ENCODE measurements at regions not wholly inside any gene's neighbourhood (a gene's known extent, or its start where the extent isn't known, plus 50 kb on each side); places are given as distances from the start of the nearest gene placed in this dataset.
A peak's percentile ranks its signal among the peaks of the same experiment; 100 is the strongest.

DNA sequence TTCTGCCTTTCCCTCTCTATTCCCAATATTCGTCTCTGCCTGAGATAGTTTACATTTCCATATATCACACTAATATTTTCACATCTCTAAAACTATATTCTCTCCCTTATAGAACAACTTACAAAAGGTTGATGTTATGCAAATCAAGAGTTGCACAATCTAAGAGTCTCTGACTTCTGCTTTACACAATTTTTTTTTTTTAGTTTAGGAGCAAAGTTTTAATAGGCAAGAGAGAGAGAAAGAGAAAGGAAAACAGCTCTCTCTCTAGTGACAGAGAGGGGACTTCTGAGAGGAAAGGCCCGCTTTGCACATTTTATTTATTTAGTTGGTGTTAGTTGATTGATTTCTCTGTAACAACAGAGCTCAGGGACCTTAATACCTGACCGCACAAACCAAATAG is 380.2 kb downstream of the TXNL1 start:
- DNase-seq (ENCODE audit: low read depth) (no peak), FAIRE-seq (no peak)
- TF ChIP-seq, protein P1, sequence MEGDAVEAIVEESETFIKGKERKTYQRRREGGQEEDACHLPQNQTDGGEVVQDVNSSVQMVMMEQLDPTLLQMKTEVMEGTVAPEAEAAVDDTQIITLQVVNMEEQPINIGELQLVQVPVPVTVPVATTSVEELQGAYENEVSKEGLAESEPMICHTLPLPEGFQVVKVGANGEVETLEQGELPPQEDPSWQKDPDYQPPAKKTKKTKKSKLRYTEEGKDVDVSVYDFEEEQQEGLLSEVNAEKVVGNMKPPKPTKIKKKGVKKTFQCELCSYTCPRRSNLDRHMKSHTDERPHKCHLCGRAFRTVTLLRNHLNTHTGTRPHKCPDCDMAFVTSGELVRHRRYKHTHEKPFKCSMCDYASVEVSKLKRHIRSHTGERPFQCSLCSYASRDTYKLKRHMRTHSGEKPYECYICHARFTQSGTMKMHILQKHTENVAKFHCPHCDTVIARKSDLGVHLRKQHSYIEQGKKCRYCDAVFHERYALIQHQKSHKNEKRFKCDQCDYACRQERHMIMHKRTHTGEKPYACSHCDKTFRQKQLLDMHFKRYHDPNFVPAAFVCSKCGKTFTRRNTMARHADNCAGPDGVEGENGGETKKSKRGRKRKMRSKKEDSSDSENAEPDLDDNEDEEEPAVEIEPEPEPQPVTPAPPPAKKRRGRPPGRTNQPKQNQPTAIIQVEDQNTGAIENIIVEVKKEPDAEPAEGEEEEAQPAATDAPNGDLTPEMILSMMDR (IDR thresholded peaks at IDR 0.05; ENCODE audit: insufficient read depth, low read length, severe bottlenecking): no peak
- no peak overlapping the region for H3K4me3 ChIP-seq (ENCODE audit: low read depth, low read length)
- H3K27me3 ChIP-seq (ENCODE audit: control insufficient read depth, insufficient read depth, low read length): no peaks in the 10 kb centered on the region
- no peaks in the 10 kb centered on the region for H3K36me3 ChIP-seq (ENCODE audit: control insufficient read depth, insufficient read depth, low read length)

DNA sequence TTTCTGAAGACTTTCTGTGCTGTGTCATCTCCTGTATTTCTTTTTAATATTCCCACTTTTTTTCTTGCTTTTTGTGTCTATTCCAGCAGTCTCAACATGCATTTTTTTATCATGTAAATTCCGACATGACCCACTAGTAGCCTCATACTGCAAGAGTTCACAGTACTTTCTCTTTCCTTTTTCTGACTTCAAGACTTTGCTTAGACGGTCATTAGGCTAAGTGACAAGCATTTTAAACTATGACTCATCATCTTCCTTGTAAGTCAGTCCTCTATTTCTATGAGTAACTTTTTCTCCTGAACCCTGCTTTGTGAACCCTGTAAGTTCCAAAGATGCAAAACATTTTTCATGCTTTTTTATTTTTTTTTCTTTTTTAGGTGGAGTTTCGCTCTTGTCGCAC is 381.2 kb downstream of the TXNL1 start:
- Histone ChIP-seq H3K4me3 (ENCODE audit: low read depth, low read length) (no peak overlapping the region), H3K36me3 (ENCODE audit: control insufficient read depth, insufficient read depth, low read length) (no peaks in the 10 kb centered on the region), H3K27me3 (ENCODE audit: control insufficient read depth, insufficient read depth, low read length) (no peaks in the 10 kb centered on the region)
- TF ChIP-seq, protein P1 (IDR thresholded peaks at IDR 0.05; ENCODE audit: insufficient read depth, low read length, severe bottlenecking): no peak
- no peak for FAIRE-seq
- DNase-seq (ENCODE audit: low read depth): peak; percentile 50

DNA sequence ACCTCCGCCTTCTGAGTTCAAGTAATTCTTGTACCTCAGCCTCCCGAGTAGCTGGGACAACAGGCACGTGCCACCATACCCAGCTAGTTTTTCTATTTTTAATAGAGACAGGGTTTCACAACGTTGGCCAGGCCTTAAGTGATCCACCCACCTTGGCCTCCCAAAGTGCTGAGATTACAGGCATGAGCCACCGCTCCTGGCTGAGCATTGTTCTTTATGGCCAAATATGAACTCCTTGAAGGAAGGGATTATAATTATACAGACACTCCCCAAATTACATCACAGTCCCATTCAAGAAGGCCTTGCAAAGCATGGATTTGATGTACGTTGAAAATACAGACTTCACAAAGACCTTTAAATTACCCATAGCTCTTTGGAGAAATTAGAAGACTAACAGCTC is 381.7 kb downstream of the TXNL1 start:
- DNase-seq (ENCODE audit: low read depth) (no peak), FAIRE-seq (no peak)
- H3K4me3 ChIP-seq (ENCODE audit: low read depth, low read length): no peak overlapping the region
- no peaks in the 10 kb centered on the region for H3K27me3 ChIP-seq (ENCODE audit: control insufficient read depth, insufficient read depth, low read length)
- TF ChIP-seq, protein P1 (IDR thresholded peaks at IDR 0.05; ENCODE audit: insufficient read depth, low read length, severe bottlenecking): no peak
- H3K36me3 ChIP-seq (ENCODE audit: control insufficient read depth, insufficient read depth, low read length): no peaks in the 10 kb centered on the region

DNA sequence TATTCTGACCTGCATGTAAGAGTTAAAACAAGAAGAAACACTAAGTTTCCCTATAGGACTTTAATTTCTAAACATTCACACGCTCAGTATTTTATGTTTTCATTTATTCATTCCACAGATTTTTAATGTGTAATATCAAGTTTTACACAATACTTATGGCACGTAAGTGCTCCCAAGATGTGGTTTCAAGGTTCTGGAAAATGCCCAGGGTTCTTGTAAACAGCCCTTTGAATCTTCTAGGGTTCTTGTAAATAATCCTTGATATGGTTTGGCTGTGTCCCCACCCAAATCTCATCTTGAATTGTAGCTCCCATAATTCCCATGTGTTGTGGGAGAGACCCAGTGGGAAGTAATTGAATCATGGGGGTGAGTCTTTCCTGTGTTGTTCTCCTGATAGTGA is 383.0 kb downstream of the TXNL1 start:
- Histone ChIP-seq H3K4me3 (ENCODE audit: low read depth, low read length) (no peak overlapping the region), H3K36me3 (ENCODE audit: control insufficient read depth, insufficient read depth, low read length) (no peaks in the 10 kb centered on the region), H3K27me3 (ENCODE audit: control insufficient read depth, insufficient read depth, low read length) (no peaks in the 10 kb centered on the region)
- DNase-seq (ENCODE audit: low read depth) (no peak), FAIRE-seq (no peak)
- TF ChIP-seq, protein P1 (IDR thresholded peaks at IDR 0.05; ENCODE audit: insufficient read depth, low read length, severe bottlenecking): no peak

DNA sequence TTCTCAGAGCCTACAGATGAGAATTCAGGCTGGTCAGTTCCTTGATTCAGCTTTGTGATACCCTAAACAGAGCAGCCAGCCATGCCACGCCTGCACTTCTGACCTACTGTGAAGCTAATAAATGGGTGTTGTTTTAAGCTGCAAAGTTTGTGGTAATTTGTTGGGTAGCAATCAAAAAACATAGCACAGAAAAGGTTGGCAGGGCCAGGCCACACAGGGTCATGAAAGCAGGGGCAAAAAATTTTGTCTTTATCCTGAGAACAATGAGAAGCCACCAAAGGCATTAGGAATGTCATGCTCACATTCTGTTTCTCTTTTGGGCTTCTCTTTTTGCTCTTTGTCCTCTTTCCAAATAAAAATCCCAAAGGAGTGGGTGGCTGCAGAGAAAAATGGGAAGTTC is 385.9 kb downstream of the TXNL1 start:
- Histone ChIP-seq H3K27me3 (ENCODE audit: control insufficient read depth, insufficient read depth, low read length) (no peaks in the 10 kb centered on the region), H3K36me3 (ENCODE audit: control insufficient read depth, insufficient read depth, low read length) (no peaks in the 10 kb centered on the region), H3K4me3 (ENCODE audit: low read depth, low read length) (no peak overlapping the region)
- DNase-seq (ENCODE audit: low read depth): no peak
- TF ChIP-seq, protein P1 (IDR thresholded peaks at IDR 0.05; ENCODE audit: insufficient read depth, low read length, severe bottlenecking): no peak
- no peak for FAIRE-seq

DNA sequence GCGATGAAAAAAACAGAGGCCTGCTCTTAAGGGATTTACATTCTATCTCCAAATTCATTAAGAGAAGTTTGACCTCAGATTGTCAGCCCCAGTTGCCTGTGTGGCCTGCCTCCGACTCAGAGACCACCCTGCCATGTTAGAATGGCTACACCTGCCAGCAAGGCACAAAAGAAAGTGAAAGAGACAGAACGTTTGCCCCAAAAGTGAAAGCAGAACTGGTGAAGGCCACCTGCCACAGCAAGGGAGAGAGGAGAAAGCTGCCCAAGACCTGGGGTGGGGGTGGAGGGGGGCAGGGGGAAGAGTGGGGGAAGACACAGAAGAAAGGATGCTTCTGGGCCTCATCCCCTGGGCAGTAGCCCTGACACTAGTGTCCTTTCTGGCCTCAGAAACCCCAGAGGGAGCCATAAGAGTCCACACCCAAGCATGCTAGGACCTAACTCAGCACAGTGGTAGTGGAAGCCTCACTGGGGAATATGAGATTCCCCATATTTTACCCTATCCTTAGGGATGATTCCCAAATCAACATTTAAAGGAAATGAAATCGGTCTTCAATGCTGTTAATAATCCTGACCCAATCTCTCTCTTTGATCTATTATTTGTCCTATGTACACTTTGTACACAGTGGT is 389.7 kb downstream of the TXNL1 start:
- H3K36me3 ChIP-seq (ENCODE audit: control insufficient read depth, insufficient read depth, low read length): no peaks in the 10 kb centered on the region
- FAIRE-seq: no peak
- H3K4me3 ChIP-seq (ENCODE audit: low read depth, low read length): no peak overlapping the region
- no peak for DNase-seq (ENCODE audit: low read depth)
- H3K27me3 ChIP-seq (ENCODE audit: control insufficient read depth, insufficient read depth, low read length): no peaks in the 10 kb centered on the region
- TF ChIP-seq, protein P1 (IDR thresholded peaks at IDR 0.05; ENCODE audit: insufficient read depth, low read length, severe bottlenecking): no peak

All from bronchial epithelial cell (primary cell).